Gastrocnemius medialis (tissue), 4 donors: ENCODE measurements at regions not wholly inside any gene's neighbourhood (a gene's known extent, or its start where the extent isn't known, plus 50 kb on each side); places are given as distances from the start of the nearest gene placed in this dataset.

ENCODE experiments used
- POLR2A ChIP-seq, 2 donors: fragments of 450-650 bp; IDR thresholded peaks; one replicate each; pipeline ENCODE4 v1.6.1; 2017; ENCODE audit warnings: antibody characterized with exemption in 2 of 2, mild to moderate bottlenecking in 2 of 2, moderate library complexity in 2 of 2
- TF ChIP-seq, protein P1 (sequence below), 5 experiments: fragments of 450-650 bp in 3 of 5; fragments of 200-600 bp in 2 of 5; sonication (generic) in 2 of 5; IDR thresholded peaks in 4 of 5; conservative IDR thresholded peaks in 1 of 5; 1 replicate in 4 of 5; 2 replicates in 1 of 5; pipeline ENCODE4 v1.5.1; 2016 to 2019; ENCODE audit warnings: antibody characterized with exemption in 5 of 5, mild to moderate bottlenecking in 3 of 5, moderate library complexity in 3 of 5

DNA sequence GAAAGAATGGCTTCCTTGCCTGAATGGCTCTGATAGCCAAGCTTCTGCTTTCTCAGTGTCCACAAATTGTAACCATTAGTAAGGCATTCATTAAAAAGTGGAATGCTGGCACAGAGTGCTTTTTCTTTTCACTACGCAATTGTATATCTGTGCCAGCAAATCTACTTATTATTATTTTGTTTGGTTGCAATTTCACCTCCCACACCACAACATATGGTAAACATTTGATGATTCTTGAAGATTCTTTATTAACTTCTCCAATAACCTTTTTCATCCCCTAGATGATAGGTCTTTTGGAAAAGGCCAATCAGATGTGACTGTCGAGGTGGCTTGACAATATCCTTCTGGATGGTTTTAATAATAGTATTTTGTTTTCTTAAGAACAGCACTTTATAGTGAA lies 234.1 kb downstream of the TMEM38B start:
- TF ChIP-seq, protein P1, sequence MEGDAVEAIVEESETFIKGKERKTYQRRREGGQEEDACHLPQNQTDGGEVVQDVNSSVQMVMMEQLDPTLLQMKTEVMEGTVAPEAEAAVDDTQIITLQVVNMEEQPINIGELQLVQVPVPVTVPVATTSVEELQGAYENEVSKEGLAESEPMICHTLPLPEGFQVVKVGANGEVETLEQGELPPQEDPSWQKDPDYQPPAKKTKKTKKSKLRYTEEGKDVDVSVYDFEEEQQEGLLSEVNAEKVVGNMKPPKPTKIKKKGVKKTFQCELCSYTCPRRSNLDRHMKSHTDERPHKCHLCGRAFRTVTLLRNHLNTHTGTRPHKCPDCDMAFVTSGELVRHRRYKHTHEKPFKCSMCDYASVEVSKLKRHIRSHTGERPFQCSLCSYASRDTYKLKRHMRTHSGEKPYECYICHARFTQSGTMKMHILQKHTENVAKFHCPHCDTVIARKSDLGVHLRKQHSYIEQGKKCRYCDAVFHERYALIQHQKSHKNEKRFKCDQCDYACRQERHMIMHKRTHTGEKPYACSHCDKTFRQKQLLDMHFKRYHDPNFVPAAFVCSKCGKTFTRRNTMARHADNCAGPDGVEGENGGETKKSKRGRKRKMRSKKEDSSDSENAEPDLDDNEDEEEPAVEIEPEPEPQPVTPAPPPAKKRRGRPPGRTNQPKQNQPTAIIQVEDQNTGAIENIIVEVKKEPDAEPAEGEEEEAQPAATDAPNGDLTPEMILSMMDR (IDR thresholded peaks at IDR 0.05 in 4 of 5, conservative IDR thresholded peaks at IDR 0.05 in 1 of 5), result no peak
- TF ChIP-seq POLR2A (IDR thresholded peaks at IDR 0.05), result no peak
